Hindlimb muscle (tissue), 1 donor: ENCODE measurements at regions not wholly inside any gene's neighbourhood (a gene's known extent, or its start where the extent isn't known, plus 50 kb on each side); places are given as distances from the start of the nearest gene placed in this dataset.

Experiments
- DNase-seq: peaks from one replicate; pipeline ENCODE4 v3.0.0-alpha.2; 2013

DNA sequence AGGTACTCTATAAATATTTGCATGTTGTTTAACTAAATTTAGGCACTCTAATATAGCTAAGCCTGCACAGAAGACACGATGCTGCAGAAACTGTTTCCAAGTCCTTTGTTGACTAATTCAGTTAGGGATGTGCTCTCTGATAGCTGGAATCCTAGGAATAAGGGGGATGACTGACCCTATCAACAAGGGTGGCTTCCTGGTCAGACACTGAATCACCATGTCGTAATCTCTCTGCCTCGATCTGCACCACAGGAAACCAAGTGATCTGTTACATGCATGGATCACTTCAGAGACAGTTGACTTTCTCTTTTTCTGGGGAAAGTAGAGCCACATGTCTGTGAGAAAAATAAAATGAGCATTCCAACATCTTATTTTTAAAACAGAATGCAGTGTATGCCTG is 169.1 kb downstream of the GUCY2F start:
- no peak for DNase-seq

DNA sequence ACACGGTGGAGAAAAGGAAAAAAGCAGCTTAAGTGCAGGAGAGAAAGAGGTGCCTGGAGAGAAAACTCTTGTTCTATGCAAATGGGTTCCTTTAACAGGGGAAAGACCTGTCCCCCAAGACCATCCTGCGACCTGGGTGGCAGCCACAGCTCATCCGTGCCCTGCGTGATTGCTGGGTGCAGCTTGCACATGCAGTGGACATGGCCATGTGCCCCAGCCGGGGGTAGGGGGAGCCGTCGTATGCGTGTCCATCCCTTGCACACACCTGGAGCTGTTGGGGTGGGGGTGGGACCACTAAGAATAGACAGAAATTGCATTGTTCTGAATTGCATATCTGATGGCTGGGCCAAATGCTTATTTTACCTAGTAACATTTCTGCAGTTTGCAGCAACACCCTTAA is 171.9 kb downstream of the GUCY2F start:
- no peak for DNase-seq

DNA sequence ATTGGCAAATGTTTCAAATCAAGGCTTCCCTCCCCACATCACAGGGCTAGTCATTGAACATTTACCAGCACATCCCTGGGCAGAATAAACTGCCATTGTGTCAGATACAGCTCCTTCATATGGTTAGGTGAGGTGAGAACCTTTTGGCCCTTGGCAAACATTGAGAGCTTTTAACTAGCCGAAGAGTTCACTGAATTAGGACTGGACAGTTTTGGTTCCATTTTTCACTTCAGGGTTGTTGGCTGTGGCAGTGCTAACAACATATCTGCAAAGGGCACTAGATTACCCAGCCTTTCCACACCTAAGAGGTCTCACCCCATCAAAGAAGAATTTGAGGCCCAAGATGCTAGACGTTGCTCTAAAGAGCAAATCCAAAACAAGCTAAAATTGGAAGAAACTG is 180.7 kb downstream of the GUCY2F start:
- DNase-seq: no peak

DNA sequence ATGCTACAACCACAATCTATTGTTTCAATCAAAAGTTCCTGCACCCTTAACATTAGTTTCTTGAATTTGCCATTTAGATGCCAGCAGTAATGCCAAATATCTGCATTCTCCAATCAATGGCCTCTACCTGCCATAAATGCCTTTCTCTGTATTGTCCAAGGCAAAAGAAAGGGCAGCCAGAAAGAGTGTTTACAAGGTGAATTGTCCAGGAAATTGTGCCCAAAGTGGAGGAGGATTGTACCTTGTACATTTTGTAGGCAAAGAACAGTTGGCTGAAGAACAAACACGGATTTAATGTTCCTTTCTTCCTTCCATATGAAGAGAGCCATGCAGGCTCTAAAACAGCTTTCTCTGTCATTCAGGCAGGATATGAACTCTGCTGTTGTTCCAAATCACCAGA is 181.5 kb downstream of the GUCY2F start:
- no peak for DNase-seq

DNA sequence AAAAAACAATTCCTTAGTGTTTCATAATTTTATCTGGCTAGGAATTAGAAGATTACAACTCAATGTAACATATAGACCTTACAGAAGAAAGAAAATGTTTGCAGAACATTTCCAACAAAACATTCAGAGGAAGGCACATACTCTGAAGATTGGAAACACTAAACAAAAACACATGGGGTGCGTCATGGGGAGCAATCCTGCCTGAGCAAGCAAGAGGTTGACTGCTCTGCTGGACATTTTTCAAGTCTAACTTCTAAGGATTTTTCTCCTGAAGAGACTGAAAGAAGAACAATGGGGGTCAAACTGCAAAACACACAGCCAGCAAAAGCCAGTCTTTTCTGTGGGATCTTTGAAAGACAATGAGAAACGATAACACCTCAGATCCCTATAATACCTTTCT is 182.8 kb downstream of the GUCY2F start:
- DNase-seq: no peak

DNA sequence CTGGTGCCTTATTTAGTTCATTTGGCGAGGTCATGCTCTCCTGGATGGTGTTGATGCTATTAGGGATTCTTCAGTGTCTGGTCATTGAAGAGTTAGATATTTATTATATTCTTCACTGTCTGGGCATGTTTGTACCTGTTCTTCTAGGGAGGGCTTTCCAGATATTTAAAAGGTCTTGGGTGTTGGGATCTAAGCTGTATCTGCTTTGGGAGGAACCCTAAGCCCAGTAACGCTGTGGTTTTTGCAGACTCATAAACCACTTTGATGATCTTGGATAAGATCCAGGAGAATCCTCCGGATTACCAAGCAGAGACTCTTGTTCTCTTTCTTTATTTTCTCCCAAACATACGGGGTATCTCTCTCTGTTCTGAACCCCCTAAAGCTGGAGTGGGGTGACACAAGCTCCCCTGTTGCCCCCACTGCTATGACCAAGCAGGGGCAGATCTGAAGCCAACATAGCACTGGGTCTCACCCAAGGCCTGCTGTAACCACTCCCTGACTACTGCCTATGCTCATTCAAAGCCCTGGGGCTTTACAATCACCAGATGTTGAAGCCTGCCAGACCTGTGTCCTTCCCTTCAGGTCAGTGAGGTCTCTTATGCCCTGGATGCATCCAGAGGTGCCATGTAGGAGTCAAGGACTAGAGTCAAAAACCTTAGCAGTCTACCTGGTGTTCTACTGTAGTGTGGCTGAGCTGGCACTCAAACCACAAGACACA is 187.6 kb downstream of the GUCY2F start:
- DNase-seq: no peak

DNA sequence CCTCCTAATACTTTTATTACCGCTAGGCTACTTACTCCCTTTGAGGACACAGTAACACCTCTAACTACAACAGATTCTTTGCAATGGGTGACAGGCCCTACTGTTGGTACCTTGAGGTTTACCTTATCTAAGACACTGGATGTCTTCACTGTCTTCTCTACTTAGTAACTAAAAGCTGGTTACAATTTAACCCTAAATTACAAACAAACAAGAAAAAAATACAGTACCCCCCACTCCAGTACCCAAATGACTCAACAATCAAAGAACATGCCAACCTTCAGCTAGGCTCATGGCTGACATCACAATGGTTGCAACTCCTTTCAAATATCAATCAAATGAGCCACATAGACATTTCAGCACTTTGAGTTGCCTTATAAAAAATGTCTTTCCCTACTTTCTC is 198.0 kb downstream of the GUCY2F start:
- no peak for DNase-seq

DNA sequence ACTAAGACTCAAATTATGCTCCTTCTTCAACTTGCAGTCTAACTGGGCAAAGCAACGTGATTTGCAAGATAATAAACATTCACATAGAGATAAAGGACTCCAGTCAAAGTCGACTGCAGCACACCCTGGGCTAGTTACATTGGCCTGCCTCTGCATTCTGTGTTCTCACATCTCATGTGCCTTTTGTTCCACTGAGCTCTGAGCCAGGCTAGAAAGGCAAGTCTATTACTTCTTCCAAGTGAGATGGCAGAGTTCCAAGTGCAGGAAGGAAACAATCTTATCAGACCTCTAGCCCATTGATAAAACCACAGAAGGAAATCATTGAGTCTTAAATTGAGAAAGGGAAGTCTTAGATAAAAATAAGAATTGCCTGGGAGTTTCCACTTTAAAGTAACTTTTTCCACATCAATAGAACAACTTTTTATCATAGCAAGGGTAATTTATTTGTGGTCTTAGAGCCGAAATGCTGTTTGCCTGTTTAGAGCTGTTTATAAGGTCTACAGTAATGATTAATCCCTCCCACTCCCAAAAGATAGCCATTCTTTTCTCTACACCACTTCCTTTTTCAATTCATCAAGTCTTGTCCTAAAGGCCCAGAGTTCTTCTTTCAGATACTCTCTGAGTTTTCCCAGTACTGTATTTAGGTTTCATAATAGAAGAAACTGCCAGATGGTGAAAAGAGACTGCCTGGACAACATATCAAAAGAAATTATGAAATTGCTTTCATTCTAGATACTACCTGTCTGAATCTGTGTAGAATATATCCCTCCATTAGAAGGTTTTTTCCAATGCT is 200.2 kb downstream of the GUCY2F start:
- DNase-seq: no peak

DNA sequence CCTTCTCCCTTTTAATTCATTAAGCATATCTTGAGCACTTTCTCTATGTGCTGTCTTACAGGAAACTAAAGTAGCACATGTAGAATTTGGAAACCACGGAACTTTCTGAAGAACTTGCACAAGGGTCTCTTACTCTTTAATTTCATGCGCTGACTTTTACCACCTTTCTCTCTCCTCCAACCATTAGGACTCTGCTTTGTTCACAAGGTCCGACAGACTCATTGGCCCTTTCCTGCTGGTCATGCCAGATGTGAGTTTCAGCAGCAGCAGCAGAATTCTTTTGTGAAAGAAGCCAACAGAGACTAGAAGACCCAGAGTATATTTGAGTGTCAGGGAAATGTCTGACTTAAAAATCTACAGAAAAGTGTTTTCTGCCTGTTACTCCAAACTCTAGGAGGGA is 207.1 kb downstream of the GUCY2F start:
- DNase-seq: no peak

DNA sequence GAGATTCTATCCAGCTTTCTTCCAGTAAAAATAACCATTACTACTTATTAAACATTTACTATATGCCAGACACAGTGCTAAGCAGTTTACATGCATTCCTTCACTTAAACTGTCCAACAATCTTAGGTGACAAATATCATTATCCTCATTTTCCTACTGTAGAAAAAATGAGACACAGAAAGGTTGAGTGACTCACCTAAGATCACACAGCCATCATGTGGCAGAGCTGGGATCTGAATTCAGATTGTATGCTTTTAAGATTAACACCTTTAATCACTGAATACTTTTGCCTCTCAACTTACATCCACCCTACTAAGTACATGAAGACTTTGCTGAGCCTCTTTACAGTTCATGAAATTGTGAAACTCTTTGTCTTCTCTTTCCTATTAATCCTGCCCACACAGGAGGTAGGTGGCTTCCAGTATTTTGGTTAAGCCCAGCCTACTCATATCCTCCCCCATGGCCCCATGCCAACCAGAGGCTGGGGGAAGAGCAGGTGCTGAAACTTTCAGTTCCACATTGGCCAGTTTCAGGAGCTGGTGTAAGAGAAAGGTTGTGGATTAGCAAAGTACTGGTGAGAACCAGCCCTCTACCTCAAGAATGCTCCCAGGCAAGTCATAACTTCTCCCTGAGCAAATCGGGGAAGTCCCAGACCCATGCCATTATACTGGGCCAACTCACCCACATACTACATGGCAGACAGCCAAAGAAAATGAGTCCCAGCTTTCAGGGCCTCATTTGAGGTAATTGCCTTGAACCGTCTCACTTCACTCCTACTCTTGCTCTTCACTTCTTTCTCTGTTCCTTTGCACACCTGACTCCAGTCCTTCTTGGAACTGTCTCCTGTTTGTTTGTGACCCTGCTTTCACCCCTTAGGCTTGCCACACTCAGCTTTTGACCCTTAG is 211.1 kb downstream of the GUCY2F start:
- DNase-seq: no peak

DNA sequence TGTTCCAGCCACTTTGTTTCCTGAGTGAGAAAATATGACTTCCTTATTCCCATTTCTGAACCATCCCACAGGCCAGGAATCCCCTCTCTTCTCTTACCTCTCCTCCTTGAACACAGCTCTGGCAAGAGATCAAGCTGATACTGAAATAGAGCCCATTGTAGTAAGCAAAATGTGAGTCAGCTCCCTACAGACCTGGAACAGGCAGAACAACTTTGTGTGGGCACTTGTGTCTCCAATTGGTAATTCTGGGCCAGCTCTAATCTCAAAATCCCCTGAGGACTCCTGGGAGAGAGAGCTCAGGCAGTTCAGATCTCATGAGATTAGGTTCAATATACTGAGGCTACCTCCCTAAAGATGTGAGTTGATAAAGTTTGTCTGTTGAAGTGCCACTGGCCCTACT is 213.5 kb downstream of the GUCY2F start:
- no peak for DNase-seq

DNA sequence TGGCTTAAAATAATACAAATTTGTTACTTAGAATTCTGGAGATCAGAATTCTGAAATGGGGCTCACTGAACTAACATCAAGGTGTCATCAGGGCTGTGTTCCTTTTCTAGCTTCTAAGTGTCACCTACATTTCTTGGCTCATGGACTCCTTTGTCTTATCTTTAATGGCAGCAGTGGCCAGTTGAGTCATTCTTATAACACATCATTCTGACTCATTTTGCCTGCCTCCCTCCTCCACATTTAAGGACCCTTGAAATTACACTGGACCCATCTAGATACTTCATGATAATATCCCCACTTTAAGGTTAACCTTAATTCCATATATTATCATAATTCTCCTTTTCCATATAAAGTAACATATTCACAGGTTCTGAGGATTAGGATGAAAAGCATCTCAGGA is 215.9 kb downstream of the GUCY2F start:
- DNase-seq: no peak

DNA sequence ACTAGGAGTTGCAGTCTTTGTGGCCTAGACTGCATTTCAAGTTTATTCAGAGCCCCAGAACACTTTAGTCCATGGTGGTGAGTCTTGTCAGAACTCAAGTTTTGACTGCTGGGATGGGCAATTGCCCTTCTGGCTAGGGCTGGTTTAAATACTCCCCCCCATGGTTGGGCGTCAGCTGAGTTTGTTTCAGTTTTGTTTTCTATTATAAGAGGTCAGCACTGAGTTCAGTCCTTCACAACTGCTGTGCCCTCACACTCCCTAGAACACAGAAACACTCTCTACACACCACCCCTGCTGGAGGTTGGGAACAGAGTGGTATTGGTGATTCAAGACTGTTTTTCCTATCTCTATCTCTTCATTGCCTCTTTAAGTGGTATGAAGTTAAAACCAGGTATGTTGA is 217.0 kb downstream of the GUCY2F start:
- no peak for DNase-seq

DNA sequence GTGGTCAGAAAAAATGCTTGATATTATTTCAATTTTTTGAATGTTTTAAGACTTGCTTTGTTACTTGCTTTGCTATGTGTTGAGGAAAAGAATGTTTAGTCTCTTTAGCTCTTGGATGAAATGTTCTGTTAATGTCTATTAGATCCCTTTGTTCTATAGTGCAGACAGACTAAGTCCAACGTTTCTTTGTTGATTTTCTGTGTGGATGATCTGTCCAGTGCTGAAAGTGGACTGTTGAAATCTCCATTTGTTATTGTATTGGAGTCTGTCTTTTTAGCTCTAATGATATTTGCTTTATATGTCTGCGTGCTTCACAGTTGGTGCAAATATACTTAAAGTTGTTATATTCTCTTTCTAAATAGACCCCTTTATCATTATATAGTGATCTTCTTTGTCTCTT is 220.6 kb downstream of the GUCY2F start:
- no peak for DNase-seq

DNA sequence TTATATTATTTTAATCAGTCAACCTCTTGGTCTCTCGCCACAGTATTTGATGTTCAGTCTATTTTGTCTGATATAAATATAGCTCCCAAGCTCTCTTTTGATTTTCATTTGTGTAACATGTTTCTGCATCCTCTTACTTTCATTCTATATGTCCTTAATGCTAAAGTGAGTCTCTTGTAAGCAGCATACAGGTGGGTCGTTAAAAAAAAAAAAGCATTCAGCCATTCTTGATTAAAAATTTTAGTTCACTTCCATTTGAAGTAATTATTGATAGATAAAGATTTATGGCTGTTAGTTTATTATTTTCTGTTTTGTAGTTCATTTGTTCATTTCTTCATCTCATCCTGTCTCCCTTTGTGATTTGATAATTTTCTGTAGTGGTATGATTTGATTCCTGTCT is 229.1 kb downstream of the GUCY2F start:
- no peak for DNase-seq

DNA sequence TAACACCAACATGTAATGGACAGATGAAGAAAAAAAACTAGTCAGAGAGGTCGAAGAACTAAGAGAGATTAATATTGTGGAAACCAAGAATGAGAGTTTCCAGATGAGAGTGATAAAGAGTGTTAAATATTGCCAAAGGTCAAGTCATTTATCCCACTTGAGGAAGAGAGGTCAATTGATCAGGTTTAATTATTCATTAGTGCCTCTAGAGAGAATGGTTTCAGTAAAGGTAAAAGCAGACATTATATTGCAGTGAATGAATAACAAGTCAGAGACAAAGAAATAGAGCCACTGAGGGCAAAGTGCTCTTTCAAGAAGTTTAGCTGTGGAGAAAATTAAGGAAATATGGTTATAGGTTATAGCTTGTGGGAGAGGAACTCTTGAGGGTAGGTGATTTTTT is 263.1 kb downstream of the GUCY2F start:
- no peak for DNase-seq

DNA sequence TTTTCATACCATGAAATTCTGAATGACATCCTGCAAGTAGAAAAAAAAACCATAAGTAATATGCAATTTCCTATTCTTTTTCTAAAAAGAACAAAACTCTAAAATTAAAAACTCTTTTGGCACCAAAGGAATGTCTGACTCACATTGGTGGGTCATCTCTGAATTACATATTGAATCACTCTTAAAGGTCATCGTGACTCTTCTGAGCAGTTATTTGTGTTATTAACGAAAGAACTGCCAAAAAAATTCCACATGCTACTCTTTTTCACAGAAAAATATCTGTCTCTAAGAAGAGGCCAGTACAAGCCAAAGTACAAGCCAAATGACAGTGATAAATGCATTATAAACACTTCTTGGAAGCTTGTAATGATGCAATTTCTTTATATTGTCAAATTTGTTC is 282.2 kb downstream of the GUCY2F start:
- peak; percentile 4 for DNase-seq

DNA sequence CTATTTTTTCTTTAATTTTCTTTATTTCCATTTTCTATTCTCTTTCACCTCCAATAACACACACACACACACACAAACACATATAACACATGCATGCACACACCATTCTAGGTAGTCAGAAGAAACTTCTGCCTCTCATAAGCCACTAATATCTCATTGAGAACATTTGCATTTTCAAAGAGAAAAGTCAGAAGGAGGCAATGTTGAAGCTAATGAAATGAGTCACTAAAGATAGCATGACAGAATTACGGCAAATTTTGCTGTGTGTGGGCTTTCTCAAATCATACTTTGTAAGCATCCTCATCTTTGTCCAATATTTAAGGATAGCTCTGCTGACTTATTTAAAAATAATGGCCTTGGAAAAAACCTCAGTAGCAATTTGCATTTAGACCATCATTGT is 291.3 kb downstream of the GUCY2F start:
- DNase-seq: no peak

DNA sequence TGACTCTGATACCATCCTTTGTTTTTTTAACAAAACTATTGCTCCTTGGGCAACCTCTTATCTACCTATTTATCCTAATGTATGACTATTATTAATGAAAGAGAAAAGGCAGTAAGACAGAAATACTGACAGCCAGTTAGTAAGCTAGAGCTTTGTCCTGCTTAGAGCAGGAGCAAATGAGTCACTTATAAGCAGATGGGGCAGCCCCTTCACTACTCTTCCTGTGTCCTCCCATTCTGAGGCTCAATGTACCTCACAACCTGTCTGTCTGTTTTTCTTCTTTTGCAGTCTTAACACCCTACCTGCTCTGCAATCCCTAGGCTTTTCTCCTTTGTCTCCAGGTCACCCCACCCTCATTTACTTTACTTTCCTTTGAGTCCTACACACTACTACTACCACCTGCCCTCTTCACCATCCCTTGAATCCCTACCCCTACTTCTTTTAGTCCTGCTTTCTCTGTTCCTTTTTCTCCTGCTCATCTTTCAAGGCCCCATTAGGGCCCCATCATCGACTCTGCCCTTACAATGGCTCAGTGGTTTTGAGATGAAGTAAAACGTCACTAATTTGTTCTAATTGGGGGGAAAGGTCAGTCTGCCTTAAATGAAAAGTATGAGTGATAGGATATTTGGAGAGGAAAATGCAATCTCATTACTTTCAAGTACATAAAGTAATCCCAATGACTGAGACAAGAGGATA is 294.3 kb downstream of the GUCY2F start:
- DNase-seq: no peak

DNA sequence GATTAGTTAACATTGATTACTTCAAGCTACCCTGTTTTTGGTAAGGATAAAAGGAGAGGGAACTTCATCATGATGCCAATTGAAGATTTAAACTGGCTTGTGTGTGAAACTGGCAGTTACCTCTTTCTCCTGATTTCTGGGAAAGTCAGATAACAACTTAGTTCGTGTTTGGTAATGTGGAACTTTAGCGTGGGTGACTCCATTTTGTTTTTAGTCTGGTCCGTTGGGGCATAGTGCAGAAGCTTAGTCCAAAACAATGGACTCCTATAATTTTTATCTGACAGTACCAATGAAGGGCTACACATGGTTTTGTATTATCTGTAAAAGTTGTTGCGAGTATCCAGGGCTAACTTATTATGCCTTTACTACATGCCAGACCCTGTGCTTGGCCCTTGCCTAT is 294.9 kb downstream of the GUCY2F start:
- DNase-seq: no peak

DNA sequence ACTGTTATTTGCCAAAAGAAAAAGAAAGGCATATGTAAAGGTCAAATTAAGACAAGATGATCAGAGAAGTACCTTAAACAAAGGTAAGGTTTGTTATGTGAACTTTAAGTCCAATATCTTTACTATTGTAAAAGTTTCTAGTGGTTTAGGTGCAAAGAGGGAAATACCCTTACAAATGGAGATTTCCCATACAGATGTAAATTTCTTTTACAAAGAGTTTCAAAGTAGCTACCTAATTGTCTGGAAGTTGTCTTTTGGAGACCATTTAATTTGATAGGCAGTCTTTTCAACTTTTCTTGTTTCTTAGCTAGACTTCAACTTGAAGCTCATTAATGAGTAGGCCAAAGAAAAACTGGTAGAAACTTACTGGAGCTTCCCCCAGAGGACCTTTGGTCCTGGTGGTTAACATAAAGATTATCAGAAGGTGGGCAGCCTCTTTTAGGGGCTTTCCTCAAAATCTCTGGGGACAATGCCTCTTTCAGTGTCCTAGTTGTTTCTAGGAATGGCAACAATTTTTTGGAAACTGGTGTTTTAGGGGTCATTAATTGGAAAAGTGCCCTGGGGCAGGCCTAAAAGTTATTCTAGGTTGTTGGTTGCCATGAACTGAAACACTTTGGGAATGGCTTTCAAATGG is 297.3 kb downstream of the GUCY2F start:
- DNase-seq: no peak

DNA sequence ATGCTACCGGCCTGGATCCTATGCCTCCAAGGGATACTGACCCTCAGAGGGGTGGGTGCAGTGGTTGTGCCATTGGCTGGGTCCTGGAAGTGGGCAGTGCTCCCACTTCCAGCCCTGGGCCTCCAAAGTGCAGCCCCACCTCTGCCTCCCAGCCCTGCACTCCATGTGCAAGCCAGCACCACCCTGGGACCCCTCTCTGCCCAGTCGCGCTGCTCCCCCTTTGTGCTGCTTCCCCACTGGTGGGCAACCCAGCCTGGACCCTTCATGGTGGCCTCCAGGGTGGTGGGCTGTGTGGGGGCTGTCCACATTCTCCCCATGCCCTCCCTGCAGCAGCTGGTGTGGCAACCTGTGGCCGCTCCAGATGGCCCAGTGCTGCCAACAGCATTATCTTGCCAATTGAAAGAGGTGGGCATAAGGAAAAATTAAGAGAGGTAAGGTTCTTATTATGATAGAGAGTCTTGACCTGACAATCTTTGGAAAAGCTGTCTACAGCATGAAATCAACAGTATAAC is 309.7 kb downstream of the GUCY2F start:
- no peak for DNase-seq
